ENCODE measurements at regions not wholly inside any gene's neighbourhood (a gene's known extent, or its start where the extent isn't known, plus 50 kb on each side); places are given as distances from the start of the nearest gene placed in this dataset.

- Mint-ChIP-seq H3K4me3 (ENCODE audit: unreplicated experiment) (no peak overlapping the region), H3K27ac (ENCODE audit: unreplicated experiment) (no peak overlapping the region), H3K4me1 (ENCODE audit: low read depth, unreplicated experiment) (no peaks in the 10 kb centered on the region), H3K36me3 (ENCODE audit: unreplicated experiment) (peaks cover 5% of the 10 kb centered on the region), H3K27me3 (ENCODE audit: unreplicated experiment) (peaks cover 4% of the 10 kb centered on the region), H3K9me3 (ENCODE audit: unreplicated experiment) (peaks cover 2% of the 10 kb centered on the region)
- TF ChIP-seq, protein P1, sequence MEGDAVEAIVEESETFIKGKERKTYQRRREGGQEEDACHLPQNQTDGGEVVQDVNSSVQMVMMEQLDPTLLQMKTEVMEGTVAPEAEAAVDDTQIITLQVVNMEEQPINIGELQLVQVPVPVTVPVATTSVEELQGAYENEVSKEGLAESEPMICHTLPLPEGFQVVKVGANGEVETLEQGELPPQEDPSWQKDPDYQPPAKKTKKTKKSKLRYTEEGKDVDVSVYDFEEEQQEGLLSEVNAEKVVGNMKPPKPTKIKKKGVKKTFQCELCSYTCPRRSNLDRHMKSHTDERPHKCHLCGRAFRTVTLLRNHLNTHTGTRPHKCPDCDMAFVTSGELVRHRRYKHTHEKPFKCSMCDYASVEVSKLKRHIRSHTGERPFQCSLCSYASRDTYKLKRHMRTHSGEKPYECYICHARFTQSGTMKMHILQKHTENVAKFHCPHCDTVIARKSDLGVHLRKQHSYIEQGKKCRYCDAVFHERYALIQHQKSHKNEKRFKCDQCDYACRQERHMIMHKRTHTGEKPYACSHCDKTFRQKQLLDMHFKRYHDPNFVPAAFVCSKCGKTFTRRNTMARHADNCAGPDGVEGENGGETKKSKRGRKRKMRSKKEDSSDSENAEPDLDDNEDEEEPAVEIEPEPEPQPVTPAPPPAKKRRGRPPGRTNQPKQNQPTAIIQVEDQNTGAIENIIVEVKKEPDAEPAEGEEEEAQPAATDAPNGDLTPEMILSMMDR (IDR thresholded peaks at IDR 0.05; ENCODE audit: partially characterized antibody, unreplicated experiment), result no peak
- DNase-seq, result no peak
Measured at GRCh38 chr5:6046296-6046967, 331.9 kb downstream of the MED10 start.

GRCh38 chr5:6043491-6044310 is 334.6 kb downstream of the MED10 start:
- TF ChIP-seq, protein P1 (IDR thresholded peaks at IDR 0.05; ENCODE audit: partially characterized antibody, unreplicated experiment), result no peak
- Mint-ChIP-seq H3K27ac (ENCODE audit: unreplicated experiment) (no peak overlapping the region), H3K9me3 (ENCODE audit: unreplicated experiment) (peaks cover 2% of the 10 kb centered on the region), H3K4me3 (ENCODE audit: unreplicated experiment) (no peak overlapping the region), H3K36me3 (ENCODE audit: unreplicated experiment) (no peaks in the 10 kb centered on the region), H3K4me1 (ENCODE audit: low read depth, unreplicated experiment) (no peaks in the 10 kb centered on the region), H3K27me3 (ENCODE audit: unreplicated experiment) (peaks cover 4% of the 10 kb centered on the region)
- DNase-seq, result peak; percentile 36

GRCh38 chr5:6041977-6042550 is 336.3 kb downstream of the MED10 start:
- Mint-ChIP-seq H3K36me3 (ENCODE audit: unreplicated experiment) (no peaks in the 10 kb centered on the region), H3K27me3 (ENCODE audit: unreplicated experiment) (peaks cover 4% of the 10 kb centered on the region), H3K27ac (ENCODE audit: unreplicated experiment) (no peak overlapping the region), H3K4me1 (ENCODE audit: low read depth, unreplicated experiment) (no peaks in the 10 kb centered on the region), H3K9me3 (ENCODE audit: unreplicated experiment) (peaks cover 2% of the 10 kb centered on the region), H3K4me3 (ENCODE audit: unreplicated experiment) (no peak overlapping the region)
- no peak for DNase-seq
- TF ChIP-seq, protein P1 (IDR thresholded peaks at IDR 0.05; ENCODE audit: partially characterized antibody, unreplicated experiment), result no peak

DNA sequence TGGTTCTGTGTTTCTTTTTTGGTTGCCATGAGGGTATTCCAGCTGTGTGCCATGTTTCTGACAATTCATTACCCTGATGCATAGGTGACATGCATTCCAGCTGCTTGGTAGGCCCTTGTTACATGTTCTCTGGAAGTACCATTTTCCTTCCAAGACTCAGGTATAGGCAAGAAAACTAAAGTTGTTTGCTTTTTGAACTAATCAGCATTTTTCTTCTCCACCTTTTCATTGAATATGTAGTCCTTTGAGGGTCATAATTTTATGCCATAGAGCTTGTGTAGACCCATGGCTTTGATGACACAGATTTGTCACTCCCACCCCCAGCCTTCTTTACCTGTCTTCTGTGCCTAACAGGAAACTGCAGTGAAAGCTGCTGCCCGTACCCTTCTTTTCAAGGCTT is 339.2 kb downstream of the MED10 start:
- TF ChIP-seq, protein P1 (IDR thresholded peaks at IDR 0.05; ENCODE audit: partially characterized antibody, unreplicated experiment), result no peak
- Mint-ChIP-seq H3K27ac (ENCODE audit: unreplicated experiment) (no peak overlapping the region), H3K4me1 (ENCODE audit: low read depth, unreplicated experiment) (no peaks in the 10 kb centered on the region), H3K36me3 (ENCODE audit: unreplicated experiment) (no peaks in the 10 kb centered on the region), H3K9me3 (ENCODE audit: unreplicated experiment) (peaks cover 3% of the 10 kb centered on the region), H3K27me3 (ENCODE audit: unreplicated experiment) (peaks cover 4% of the 10 kb centered on the region), H3K4me3 (ENCODE audit: unreplicated experiment) (no peak overlapping the region)
- no peak for DNase-seq

Data from glutamatergic neuron (in vitro differentiated cells).